ENCODE measurements at regions not wholly inside any gene's neighbourhood (a gene's known extent, or its start where the extent isn't known, plus 50 kb on each side); places are given as distances from the start of the nearest gene placed in this dataset.

DNA sequence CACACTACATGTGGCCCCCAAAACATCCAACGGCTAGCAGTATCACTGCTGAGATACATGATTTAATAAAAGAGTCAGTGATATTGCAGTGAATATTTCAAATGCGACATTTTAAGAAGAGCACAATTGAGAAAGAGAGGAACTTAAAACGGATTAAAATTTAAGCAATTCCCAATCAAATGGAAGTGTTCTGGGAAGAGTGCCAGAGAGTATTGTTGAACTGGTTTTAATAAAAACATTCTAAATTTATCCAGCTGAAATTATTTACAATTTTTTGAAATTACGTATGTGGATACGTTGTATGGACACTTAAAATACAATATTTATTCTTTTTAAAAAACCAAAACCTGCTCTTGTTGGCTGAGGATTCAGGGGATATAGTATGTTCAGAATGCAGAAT lies 117.7 kb downstream of the C3orf38 start:
- Histone ChIP-seq H3K23ac (ENCODE audit: insufficient read length) (no peak overlapping the region), H2BK15ac (ENCODE audit: low read length) (no peak overlapping the region), H3K4me2 (ENCODE audit: insufficient read depth in 1 of 2, low read depth in 2 of 2, low read length in 2 of 2) (no peak overlapping the region), H2BK5ac (ENCODE audit: low read depth, low read length) (no peak overlapping the region), H4K8ac (ENCODE audit: extremely low read depth, insufficient read depth, low read length) (no peak overlapping the region), H4K5ac (ENCODE audit: insufficient read length, low read depth, low read length) (no peak overlapping the region), H3K4ac (replicated peaks; ENCODE audit: insufficient read length, low read depth, low read length) (no peak overlapping the region), H3K18ac (ENCODE audit: extremely low read depth, low read length) (no peak overlapping the region), H2BK12ac (ENCODE audit: low read depth, low read length) (no peak overlapping the region), H2AK5ac (ENCODE audit: low read depth, low read length) (no peak overlapping the region), H3K27ac (ENCODE audit: low read depth, low read length) (no peak overlapping the region), H2BK120ac (replicated peaks; ENCODE audit: low read depth, low read length) (no peak overlapping the region), H3K4me1 (replicated peaks in 1 of 4; ENCODE audit: control insufficient read depth in 3 of 4, insufficient read depth in 4 of 4, low read length in 3 of 4) (no peaks in the 10 kb centered on the region), H2BK20ac (ENCODE audit: low read length) (no peak overlapping the region), H3K36me3 (ENCODE audit: control insufficient read depth in 2 of 4, insufficient read depth in 4 of 4, low read length in 3 of 4) (no peaks in the 10 kb centered on the region), H3K9me3 (ENCODE audit: insufficient read depth in 2 of 2, low read depth in 1 of 2, low read length in 1 of 2) (no peaks in the 10 kb centered on the region), H3K14ac (ENCODE audit: insufficient read length) (no peak overlapping the region), H3K4me3 (ENCODE audit: extremely low read depth in 1 of 4, insufficient read depth in 2 of 4, low read depth in 3 of 4, low read length in 4 of 4) (no peak overlapping the region), H3K56ac (replicated peaks; ENCODE audit: insufficient read length, low read depth, low read length) (no peak overlapping the region), H3K27me3 (replicated peaks in 1 of 4; ENCODE audit: control insufficient read depth in 3 of 4, extremely low read depth in 1 of 4, insufficient read depth in 3 of 4, low read length in 3 of 4) (no peaks in the 10 kb centered on the region), H2AFZ (ENCODE audit: low read length) (0 out of 2 replicates have a peak overlapping the region, but pooled peaks have one; percentile 30), H3K23me2 (ENCODE audit: low read depth, low read length) (peaks cover 2% of the 10 kb centered on the region; the same call in 1 of the 2 replicates), H3K79me2 (ENCODE audit: control insufficient read depth in 1 of 2, insufficient read depth in 2 of 2, low read length in 2 of 2) (no peaks in the 10 kb centered on the region), H3K9ac (replicated peaks in 1 of 4; ENCODE audit: extremely low read depth in 1 of 4, low read depth in 3 of 4, low read length in 3 of 4) (no peak overlapping the region), H3K79me1 (ENCODE audit: low read depth, low read length) (no peaks in the 10 kb centered on the region), H4K20me1 (replicated peaks in 1 of 2; ENCODE audit: control insufficient read depth in 1 of 2, insufficient read depth in 2 of 2, low read length in 2 of 2) (no peaks in the 10 kb centered on the region), H4K91ac (replicated peaks; ENCODE audit: insufficient read length, low read length) (no peak overlapping the region)
- DNase-seq (ENCODE audit: low read depth in 1 of 2, low spot score in 2 of 2) (no peak), FAIRE-seq (no peak)
- WGBS, 2 experiments (ENCODE audit: extremely low coverage in 1 of 2, insufficient coverage in 1 of 2, insufficient read length in 1 of 2, insufficient replicate concordance in 2 of 2, low coverage in 1 of 2, low lambda C conversion rate in 2 of 2, missing lambda C conversion rate in 1 of 2): 77% methylated on average over 5 of the region's 5 CpGs; no CpG with 5 or more reads in 1 of the 2 experiments
- TF ChIP-seq RFX5 (IDR thresholded peaks at IDR 0.05; ENCODE audit: borderline replicate concordance, low read depth, low read length): no peak
- no peak for TF ChIP-seq TBP (IDR thresholded peaks at IDR 0.05; ENCODE audit: low read depth, low read length)
- no peak for TF ChIP-seq POLR2A (IDR thresholded peaks at IDR 0.05; ENCODE audit: control extremely low read depth in 1 of 2, low read depth in 2 of 2, low read length in 2 of 2)
- TF ChIP-seq SIRT6 (IDR thresholded peaks at IDR 0.05; ENCODE audit: low read length): no peak
- no peak for TF ChIP-seq ZNF274 (IDR thresholded peaks at IDR 0.05; ENCODE audit: borderline replicate concordance, extremely low read depth, low read length)
- TF ChIP-seq POU5F1 (IDR thresholded peaks at IDR 0.05; ENCODE audit: low read depth, low read length): no peak
- no peak for TF ChIP-seq RAD21 (IDR thresholded peaks at IDR 0.05 in 1 of 2, conservative IDR thresholded peaks at IDR 0.05 in 1 of 2; ENCODE audit: low read depth in 2 of 2, low read length in 2 of 2)
- no peak for TF ChIP-seq HDAC2 (IDR thresholded peaks at IDR 0.05; ENCODE audit: borderline replicate concordance in 1 of 2, low read depth in 2 of 2, low read length in 2 of 2)
- TF ChIP-seq CBX8 (IDR thresholded peaks at IDR 0.05; ENCODE audit: borderline replicate concordance, low read depth, low read length): no peak
- TF ChIP-seq TEAD4 (IDR thresholded peaks at IDR 0.05; ENCODE audit: low read depth, low read length): no peak
- TF ChIP-seq TCF12 (IDR thresholded peaks at IDR 0.05; ENCODE audit: low read depth, low read length): no peak
- TF ChIP-seq ATF2 (IDR thresholded peaks at IDR 0.05; ENCODE audit: low read length): no peak
- no peak for TF ChIP-seq BRCA1 (IDR thresholded peaks at IDR 0.05; ENCODE audit: low read depth, low read length)
- ChIA-PET POLR2A (ENCODE audit: partially characterized antibody) (no interaction called here), CTCF (ENCODE audit: partially characterized antibody) (interaction anchor here (1.0 kb wide), 1 partner anchor 12 kb away, joined by 4 read pairs; no protein-coding TSS in a partner anchor)

Data from H1 (cell line).